Occipital lobe (tissue), 1 donor: ENCODE measurements at regions not wholly inside any gene's neighbourhood (a gene's known extent, or its start where the extent isn't known, plus 50 kb on each side); places are given as distances from the start of the nearest gene placed in this dataset.

Experiments
- DNase-seq: peaks from one replicate; lab custom pipeline; 2025; lab: John Stamatoyannopoulos, UW

DNA sequence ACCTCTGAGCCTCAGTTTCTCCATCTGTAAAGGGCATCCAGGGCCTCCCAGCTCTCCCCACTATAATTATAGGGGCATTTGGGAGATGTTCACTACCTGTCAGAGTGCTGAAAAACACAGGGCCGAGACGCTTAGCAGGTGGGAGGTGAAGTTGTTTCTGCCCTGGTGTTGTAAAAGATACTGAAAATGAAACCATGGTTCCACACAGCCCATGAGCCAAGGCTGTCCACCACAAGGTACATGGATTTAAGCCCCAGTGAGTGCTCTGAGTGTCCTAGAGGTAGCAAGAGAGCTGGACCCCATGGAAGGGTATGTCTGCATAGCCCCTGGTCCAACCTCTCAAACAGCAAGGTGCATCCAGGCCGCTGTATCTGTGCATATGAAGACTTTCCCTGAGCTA lies 137.5 kb downstream of the C5orf15 start:
- no peak for DNase-seq

DNA sequence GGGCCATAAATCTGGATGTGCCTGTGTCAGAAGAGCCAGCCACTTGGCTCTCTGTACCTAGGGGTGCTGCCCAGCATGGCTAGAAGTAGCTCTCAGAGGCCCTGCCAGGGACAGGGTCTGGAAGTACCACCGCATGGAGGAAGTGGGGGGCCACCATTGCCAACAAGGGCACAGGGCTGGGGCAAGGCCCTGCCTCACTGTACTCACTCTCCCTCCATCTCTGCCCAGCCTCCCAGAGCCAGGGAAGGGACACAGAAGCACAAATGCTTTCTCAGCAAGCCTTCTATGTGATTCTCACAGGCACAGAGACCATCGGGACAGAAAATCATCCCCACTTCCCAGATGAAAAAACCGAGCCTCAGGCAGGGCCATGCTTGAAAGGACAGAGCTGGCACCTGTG lies 138.1 kb downstream of the C5orf15 start:
- DNase-seq, result no peak

DNA sequence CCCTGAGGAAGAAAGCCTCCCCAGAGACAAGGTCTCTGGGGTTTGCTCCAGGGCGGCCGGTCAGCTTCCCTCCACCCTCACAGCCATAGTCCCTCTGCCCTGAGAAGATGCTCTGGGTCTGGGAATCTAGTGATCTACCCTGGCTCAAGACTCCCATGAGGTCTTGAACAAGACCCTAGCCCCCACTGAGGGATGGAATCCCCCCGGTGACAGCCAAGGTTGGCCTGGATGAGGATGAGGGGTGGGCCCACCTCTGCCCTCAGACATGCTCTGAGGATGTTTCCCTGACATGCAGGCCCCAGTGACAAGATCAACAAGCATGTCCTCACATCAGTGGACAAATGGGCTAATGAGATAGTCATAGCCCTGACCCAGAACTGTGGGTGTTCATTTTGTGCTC lies 138.6 kb downstream of the C5orf15 start:
- DNase-seq, result no peak

DNA sequence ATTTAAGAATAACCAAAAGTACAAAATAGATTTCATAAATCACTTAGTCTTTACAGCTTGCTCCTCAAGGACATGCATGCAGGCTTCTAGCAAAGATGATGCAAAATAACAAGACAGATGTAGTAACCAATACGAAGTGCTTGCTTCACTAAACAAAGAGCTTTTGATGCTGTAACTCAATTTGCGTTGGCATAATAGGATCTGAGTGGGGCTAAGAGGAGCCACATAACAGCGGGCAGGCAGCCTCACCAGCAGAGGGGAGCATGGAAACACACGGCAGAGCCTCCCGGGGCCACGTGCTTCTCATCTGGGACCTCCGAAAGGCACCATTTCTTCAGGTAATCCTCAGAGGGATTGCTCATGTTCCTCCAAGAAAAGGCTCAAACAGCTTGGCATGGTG lies 139.7 kb downstream of the C5orf15 start:
- no peak for DNase-seq

DNA sequence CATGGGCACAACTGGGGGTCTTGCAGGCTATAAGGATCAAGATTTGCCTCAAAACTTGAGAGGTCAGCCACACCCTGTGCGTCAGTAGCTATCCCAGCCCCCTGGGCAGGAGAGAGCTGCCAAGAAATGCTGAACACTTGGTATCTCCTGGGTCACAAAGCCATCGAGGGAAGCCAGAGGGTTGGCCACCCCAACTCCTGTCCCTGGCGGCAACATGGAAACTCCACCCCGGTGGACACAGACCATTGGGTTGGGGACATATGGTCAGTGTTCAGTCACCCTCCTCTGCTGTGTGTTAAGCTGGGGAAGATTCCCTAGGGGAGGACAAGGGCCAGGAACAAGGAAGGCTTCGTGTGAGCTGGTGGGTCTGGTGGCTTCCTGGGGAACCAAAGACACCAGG lies 140.6 kb downstream of the C5orf15 start:
- DNase-seq, result no peak

DNA sequence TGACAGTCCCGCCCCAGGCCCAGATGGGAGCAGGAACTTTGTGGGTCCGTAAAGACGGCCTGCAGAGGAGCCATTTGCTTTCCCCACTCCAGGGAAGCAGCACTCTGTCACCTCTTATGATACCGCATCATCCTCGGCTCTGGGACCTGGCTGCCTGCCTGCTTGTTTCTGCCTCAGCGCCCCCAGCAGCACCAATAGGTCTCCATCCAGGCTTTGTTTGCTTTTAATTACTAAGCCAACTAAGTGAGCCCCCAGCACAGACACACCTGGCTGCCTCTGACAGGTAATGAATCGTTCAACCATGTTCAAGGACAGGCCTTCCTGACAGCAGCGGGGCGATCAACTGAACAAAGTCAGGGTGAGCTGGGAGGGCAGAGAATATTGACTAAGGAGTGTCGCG lies 141.4 kb downstream of the C5orf15 start:
- no peak for DNase-seq

DNA sequence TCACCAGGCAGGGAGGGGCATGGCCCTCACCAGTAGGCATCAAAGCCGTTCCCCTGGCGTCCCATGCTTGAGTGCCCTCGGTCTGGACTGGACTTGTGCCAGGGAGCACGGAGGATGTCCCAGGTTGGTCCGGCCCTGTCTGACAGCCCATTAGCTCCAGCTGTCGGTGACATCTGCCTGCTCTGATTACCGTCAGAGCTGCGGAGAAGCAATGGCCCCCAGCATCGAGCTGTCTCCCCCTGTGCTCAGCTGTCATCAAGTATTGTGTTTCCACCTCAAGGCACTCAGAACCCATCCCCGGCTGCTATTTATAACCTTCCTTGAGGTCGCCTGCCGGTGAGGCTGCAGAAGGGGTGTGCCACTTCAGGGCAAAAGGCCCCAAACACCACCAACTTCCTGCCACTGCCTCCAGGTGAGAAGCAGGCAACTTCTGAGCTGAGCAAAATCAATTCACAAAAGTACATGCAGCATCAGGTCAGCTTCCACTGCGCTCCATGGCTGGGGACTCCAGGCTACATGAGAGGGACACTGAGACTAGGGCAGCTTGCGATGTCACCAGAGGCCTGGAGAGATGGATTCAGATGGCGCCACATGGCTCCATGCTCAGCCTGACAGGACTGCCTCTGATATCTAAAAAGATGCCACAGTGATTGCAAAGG lies 142.7 kb downstream of the C5orf15 start:
- DNase-seq, result no peak

DNA sequence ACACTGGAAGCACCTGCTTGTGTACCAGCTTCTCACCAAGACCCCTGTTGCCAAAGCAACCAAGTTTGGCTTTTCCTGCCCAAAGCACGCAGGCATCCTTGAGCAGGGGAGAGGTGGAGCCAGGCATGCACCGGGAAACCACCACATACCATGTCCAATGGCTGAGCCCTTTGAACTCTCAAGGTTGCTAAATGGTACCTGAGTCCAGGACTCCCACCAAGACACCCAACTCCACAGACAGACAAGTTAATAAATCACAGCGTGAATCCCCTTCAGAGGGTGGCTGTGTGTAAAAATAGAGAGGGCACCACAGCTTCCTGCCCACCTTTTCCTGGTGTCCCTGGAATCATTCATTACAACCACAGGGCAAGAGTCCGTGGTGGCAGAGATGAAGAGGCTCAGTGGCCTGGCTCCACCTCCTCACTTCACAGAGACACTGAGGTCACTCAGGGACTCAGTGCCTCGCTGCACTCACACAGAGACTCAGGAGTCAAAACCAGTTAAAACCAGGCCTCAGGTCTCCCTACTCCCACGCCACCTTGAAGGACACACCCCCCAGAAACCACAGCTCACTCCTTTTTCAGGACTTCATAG lies 143.7 kb downstream of the C5orf15 start:
- no peak for DNase-seq

DNA sequence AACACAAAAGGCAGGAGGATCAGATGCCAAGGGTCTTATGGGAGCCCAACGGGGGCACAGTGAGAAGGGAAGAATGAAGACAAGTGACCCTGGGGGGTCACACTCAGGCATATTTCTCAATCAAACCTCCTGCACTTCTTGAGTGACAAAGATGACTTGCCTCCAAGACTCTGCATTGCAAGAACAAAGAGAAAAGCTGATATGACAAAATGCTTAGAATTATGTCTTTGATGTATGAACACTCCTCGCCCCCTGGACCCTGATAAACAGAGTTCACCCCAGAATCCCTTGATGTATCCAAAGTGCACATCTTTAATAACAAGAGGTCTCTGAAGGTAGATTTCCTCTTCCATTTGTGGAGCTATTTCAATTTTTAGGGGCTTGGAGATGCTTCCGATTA lies 146.5 kb downstream of the C5orf15 start:
- no peak for DNase-seq

DNA sequence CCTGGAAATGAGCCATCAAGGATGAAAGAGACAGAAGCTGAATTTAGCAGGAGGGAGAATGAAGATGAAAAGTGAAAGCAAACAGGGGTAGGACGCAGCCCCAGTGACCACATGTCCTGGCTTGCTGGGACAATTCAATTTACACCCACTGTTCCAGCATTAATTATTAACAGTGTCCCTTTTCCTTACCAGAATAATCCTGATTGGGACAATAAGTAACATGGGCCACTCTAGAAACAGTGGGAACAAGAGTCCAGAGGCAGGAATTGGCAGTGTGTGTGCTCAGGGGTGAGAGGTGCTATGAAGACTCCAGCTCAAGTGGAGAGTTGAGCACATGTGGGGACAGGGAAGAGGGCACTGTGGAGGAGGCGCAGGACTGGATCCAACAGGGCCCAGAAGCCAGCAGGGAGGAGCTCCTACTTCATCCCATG lies 147.1 kb downstream of the C5orf15 start:
- no peak for DNase-seq

DNA sequence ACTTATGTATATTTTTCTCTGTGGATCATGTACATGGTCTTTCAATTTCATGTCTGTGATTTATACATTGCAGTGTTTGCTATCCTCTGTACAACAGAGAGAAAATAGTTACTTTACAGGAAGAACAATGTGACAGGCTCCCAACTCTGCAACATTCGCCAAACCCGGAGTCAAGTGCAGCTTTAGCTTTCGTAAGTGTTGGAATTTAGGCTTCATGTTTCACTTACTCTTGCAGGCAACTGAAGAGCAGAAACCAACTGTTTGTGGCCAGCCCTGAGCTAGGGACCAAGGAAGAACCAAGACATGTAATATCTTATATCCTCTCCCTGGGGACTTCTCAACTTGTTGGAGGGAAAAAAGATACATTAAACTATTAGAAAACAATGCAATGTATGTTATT lies 147.9 kb downstream of the C5orf15 start:
- no peak for DNase-seq

DNA sequence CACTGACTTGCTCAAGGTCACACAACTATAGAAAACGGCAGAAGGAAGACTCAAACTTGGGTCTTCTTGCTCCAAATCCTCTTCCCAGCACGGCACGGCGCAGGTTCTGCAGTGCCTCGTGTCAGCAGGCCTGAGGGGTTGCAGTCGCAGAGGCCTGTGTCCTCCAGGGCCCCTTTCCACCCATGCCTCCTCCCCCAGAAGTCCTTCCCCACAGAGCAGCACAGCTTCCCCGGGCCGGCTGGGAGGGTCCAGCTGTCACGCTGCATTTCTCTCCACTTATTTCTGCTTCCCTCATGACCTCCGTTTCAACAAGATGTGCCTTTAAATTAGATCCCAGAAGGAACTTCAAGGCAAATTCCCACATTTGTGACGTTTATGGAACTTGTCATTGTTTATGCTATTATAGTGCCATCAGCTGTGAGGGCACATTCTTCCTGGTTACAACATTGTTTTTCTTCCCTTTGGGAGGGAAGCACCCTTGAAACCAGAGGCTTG lies 148.4 kb downstream of the C5orf15 start:
- no peak for DNase-seq

DNA sequence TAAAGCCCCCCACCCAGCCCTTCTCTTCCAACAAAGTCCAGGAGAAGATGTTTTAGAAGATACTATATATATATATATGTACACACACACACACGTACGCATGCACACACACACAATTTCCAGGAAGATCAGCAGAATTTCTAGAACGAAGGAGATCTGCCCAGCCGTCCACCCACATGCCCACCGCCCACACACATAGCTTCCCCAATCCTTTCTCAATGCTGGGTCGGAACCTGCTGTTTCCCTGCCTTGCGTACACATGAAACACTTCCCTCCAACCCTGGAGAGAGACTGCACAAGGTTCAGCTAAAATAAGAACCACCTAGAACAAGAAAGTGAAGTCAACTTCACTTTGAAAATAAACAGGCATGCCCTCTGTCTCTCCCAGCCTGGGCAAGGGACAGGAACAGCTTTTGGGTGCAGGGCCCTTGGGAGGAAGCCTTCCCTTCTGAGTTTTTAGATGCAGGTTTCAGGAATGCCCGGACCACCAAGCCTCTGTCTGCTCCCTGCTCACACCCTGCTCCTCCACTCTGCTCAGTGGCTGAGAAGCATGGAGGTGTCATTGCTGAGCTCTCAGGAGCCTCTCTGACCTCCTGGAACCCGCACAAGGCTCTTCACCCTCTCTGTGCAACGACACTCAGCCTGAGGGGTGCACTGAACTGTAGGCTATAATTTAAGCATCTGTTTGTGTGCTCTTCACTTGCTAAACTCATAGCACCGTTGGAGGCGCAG lies 149.4 kb downstream of the C5orf15 start:
- DNase-seq, result no peak

DNA sequence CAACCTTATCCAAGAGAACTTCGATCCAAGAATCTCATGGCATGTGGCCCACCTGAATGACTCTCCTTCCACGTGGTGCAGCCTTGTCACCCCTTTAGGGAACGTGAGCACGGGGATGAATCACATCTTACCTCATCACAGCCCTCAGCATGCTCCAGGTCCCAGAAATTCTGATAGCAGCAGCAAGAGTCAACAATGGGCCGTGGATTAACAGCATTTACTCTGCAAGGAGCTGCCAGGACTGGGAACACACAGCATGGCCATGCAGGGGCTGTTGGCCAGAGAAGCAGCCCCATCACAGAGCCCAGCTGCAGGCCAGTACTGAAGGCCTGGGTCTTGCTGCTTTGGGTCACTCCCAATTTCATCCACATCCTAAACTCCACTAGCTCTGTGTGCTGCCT lies 150.4 kb downstream of the C5orf15 start:
- no peak for DNase-seq

DNA sequence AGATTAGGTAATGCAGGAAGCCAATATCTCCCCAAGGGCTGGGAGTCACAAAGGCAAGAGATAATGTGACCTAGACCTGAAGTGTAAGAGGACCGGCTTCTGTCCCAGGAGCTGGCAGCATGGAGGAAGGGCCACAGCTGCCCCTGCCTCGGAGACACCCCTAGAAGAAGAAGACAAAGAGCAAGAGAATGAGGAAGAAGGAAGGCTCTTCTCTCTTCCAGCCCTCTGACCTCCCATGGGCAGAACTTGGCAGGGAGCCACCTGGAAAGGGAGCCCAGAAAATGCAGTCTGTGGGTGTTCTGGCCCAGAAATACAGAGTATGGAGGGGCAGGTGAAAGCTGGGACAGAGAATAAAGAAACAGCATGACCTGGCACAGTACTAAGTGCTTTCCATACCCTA lies 151.0 kb downstream of the C5orf15 start:
- no peak for DNase-seq

DNA sequence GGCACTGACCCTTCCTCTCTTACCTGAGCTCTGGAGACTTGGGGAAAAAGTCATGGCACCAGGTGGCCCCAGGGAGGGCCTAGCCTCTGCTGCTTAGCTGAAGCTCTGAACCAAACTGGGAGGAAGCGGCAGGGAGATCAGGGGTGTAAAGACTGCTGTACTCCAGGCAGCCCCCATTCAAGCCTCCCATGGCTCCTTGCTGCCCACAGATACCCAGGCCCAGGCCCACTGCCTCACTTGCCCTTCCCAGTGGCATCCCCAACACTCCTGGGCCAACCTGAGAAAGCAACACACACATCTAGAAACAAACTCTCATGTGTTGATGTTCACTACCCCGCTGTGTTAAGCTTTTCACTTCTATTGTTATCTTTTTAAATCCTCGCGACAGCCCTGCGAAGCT lies 151.6 kb downstream of the C5orf15 start:
- DNase-seq, result no peak

DNA sequence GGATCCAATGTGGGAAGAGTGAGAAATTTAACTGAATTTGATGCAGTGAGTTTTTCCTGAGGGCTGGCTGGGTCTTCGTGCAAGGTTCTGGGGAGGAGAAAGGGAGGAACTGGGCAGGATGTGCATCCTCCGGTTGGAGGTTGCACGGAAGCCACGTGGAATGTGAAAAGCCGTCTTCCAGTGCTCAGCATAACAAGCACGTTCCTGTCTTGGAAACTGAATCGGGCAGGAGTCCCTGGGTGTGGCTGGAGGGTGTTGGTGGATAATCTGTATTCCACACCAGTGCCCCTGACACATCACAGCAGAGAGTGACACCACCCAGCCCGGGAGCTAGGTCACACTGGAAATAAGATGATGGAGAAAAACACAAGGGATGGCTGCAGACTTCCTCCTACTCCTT lies 154.3 kb downstream of the C5orf15 start:
- DNase-seq, result no peak

DNA sequence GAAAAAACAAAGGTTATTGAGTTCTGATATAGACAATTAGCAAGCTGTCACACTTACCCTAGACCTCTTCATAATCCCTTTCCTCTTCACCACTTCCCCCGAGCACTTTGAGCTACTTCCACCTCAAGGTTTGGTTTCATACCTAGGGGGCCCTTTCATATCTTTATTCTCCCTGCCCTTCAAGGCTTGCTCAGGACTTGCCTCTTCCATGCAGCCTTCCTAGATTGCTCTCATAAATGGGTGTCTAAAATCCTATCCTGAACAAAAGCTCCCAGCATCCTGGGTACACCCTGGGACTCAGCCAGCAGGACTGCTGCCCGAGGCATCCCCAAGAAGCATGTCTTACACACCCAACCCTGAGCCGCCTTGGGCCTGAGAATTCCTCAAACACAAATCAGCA lies 157.3 kb downstream of the C5orf15 start:
- DNase-seq, result no peak

DNA sequence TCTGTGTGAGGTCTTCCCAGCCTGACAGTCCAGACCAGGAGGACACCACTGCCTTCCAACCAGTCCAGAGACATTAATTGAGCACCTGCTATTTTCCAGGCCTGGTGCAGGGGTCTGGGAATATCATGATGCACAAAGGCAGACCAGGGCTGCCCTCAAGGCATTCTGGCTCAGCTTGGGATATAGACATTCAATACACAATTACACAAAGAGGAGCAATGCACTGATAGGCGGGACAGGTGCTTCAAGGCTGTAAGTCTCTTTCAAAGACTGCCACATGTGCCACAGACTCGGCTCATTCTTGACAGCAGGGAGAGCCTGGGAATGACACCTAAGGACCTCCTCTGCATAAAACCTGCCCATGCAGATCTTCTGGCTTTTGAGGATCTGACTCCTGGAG lies 158.6 kb downstream of the C5orf15 start:
- no peak for DNase-seq

DNA sequence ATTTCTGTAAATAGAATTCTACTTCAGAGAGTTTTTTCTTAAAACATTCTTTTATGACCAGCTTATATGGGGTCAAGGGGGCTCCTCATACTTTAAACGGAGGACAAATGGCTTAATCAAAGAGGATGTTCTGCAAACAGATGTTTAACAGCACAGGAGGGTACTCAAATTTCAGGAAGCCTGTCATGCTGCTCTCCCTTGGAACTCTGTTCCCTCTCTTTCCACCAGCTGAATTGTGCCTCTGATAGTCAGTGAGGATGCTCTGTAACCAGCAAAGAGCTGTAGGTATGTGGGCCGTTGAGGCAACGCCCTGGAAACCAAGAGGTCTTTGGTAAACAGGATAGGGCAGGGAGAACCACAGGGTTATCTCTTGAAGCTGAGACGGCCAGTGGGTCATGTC lies 161.1 kb downstream of the C5orf15 start:
- DNase-seq, result no peak

DNA sequence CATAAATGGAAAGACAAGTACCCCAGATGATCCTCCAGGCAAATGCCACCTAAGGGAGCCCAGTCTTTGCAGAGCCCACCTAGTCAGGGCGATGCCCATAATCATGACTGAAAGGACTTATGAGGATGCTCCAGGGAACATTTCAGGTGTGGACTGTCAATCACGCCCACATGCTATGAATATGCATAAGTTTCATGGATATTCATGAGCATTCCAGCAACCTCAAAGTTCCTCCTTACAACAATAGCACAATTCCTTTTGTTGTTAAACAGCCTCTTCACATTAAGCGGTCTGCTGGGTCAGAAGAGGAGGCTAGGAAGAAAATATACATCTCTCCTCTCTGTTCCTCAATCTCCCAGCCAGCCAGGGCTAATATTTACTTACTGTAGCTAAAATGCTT lies 161.6 kb downstream of the C5orf15 start:
- no peak for DNase-seq

DNA sequence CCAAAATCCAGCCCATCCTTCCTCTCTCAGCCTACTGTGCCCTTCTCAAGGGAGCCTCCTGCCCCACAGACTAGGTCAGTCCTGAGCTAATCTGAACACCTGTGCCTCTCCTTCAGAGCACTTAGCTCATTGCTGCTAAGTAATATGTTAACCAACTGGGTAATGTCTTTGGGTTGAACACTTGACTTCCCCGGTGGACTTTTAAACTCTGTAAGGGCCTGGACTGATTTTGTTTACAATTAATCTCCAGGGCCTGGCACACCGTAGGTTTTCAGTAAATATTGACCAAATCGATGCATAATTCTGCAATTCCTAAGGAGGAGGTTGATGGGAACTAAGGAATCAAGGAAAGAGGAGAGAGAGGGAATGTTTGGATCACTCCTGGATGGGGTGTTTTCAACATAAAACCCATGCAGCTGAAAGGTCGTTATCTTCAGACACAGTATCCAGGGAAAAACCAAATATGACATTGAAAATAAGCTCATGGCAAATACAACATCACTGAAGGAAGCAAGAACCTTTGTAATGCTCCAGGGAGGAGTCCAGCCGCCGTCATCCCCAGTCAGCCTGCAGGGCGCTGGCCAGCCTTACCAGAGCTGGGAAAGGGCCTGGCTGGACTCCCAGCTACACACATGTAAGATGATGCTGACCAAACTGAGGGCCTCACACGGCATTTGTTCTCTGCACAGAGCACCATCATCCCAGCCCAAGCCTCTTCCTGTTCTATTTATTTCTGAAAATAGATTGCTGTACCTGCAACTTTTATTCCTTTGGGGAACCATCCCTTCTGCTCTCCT lies 166.3 kb downstream of the C5orf15 start:
- no peak for DNase-seq
